ENCODE measurements at regions not wholly inside any gene's neighbourhood (a gene's known extent, or its start where the extent isn't known, plus 50 kb on each side); places are given as distances from the start of the nearest gene placed in this dataset.

- DNase-seq: no peak
Measured at GRCh38 chr18:37631422-37631821, 65.8 kb upstream of the CELF4 start.

DNA sequence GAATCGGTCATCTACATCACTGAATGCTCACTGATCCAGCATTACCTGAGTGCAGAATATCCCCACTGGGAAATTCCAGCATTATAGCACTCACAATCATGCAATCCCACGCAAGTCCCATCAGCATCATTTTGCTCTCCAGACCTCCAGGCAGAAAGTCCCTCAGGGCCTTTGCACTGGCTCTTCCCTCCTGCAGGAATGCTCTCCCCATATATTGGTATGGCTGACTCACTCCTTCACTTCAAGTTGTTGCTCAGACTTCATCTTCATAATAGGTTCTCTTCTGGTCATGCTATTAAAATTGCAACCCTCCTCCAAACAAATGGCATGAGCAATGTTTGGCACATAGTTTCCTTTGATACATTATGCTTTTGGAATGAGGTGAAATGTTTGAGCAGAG, 64.7 kb upstream of the CELF4 start:
- no peak for DNase-seq

DNA sequence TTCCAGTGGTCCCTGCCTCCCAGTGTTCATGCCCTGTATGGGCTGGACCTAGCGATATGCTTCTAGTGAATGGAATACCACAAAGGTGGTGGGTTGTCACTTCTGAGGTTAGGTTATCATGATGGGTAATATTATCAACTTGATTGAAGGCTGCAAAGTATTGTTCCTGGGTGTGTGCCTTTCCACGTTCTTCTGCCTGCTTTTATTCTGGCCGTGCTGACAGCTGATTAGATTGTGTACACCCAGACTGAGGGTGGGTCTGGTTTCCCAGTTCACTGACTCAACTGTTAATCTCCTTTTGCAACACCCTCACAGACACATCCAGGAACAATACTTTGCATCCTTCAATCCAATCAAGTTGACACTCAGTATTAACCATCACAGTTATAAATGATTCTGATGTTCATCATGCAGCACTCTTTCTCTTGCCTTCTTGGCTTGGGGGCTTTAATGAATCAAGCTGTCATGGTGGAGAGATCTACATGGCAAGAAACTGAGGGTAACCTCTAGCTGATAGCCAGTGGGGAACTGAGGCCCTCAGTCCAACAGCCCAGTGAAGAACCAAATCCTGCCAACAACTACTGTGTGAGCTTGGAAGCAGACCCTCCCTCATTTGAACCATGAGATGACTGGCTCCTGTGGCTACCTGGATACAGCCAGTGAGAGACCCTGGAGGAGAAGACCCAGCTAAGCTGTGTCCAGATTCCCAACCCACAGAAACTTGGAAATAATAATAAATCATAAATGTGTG, 63.0 kb upstream of the CELF4 start:
- no peak for DNase-seq

- DNase-seq: no peak
Measured at GRCh38 chr18:37624318-37624717, 58.7 kb upstream of the CELF4 start.

- DNase-seq: no peak
Measured at GRCh38 chr18:37619964-37620363, 54.4 kb upstream of the CELF4 start.

- DNase-seq: no peak
Measured at GRCh38 chr18:37617623-37618022, 52.0 kb upstream of the CELF4 start.
